Renal cortical epithelial cell (primary cell): ENCODE measurements at regions not wholly inside any gene's neighbourhood (a gene's known extent, or its start where the extent isn't known, plus 50 kb on each side); places are given as distances from the start of the nearest gene placed in this dataset.

Experiments used
- DNase-seq: peaks from one replicate; pipeline ENCODE4 v3.0.0-alpha.2; 2011; ENCODE audit warnings: low read depth

- DNase-seq = no peak
Observed at GRCh38 chr12:59046763-59047534, 126.6 kb upstream of the LRIG3 start.

- DNase-seq = no peak
Observed at GRCh38 chr12:59044791-59045190, 124.5 kb upstream of the LRIG3 start.

GRCh38 chr12:59041241-59042121 lies 121.2 kb upstream of the LRIG3 start:
- peak; percentile 99 for DNase-seq

- peak; percentile 90 for DNase-seq
Observed at GRCh38 chr12:59040656-59041055, 120.4 kb upstream of the LRIG3 start.

GRCh38 chr12:59040043-59040442 lies 119.7 kb upstream of the LRIG3 start:
- peak; percentile 34 for DNase-seq

- no peak for DNase-seq
Observed at GRCh38 chr12:59039005-59039404, 118.7 kb upstream of the LRIG3 start.

- DNase-seq = peak; percentile 85
Observed at GRCh38 chr12:59036973-59037762, 116.9 kb upstream of the LRIG3 start.

GRCh38 chr12:59036347-59036746 lies 116.0 kb upstream of the LRIG3 start:
- no peak for DNase-seq

- no peak for DNase-seq
Observed at GRCh38 chr12:59031313-59031712, 111.0 kb upstream of the LRIG3 start.

GRCh38 chr12:59030415-59030814 lies 110.1 kb upstream of the LRIG3 start:
- peak; percentile 13 for DNase-seq

GRCh38 chr12:59027199-59027598 lies 106.9 kb upstream of the LRIG3 start:
- DNase-seq = no peak

- peak; percentile 30 for DNase-seq
Observed at GRCh38 chr12:59023861-59024424, 103.6 kb upstream of the LRIG3 start.

- DNase-seq = no peak
Observed at GRCh38 chr12:59020073-59020946, 100.0 kb upstream of the LRIG3 start.

GRCh38 chr12:59014885-59015284 lies 94.6 kb upstream of the LRIG3 start:
- DNase-seq = no peak

- no peak for DNase-seq
Observed at GRCh38 chr12:59010941-59011340, 90.6 kb upstream of the LRIG3 start.

- DNase-seq = no peak
Observed at GRCh38 chr12:59010118-59010517, 89.8 kb upstream of the LRIG3 start.

- no peak for DNase-seq
Observed at GRCh38 chr12:59007620-59008019, 87.3 kb upstream of the LRIG3 start.

GRCh38 chr12:59005193-59005955 lies 85.1 kb upstream of the LRIG3 start:
- DNase-seq = no peak

GRCh38 chr12:59004456-59004855 lies 84.2 kb upstream of the LRIG3 start:
- no peak for DNase-seq
